Panc1 (cell line): ENCODE measurements at regions not wholly inside any gene's neighbourhood (a gene's known extent, or its start where the extent isn't known, plus 50 kb on each side); places are given as distances from the start of the nearest gene placed in this dataset.

Source experiments
- ATAC-seq: fragments of 200-7000 bp; cut with Tn5 transposase; 2 replicates; pipeline ENCODE4 v1.9.1; 2020; ENCODE audit warnings: mild to moderate bottlenecking, moderate library complexity
- BruUV-seq: library from RNA; stranded (reverse); fragments of 400-500 nt; replicated peaks from 2 replicates; lab custom pipeline; 2021; lab: Mats Ljungman, UMichigan
- CTCF ChIA-PET: fragments of 300-600 bp; sonication (Branson Sonifier 250); formaldehyde crosslinking; loops from one replicate; lab custom pipeline; 2022; ENCODE audit warnings: antibody characterized with exemption; lab: Charles Lee
- POLR2A ChIA-PET: fragments of 300-600 bp; sonication (Branson Sonifier 250); formaldehyde crosslinking; loops from one replicate; lab custom pipeline; 2022; ENCODE audit warnings: antibody characterized with exemption; lab: Charles Lee
- DNase-seq: peaks from one replicate; pipeline ENCODE4 v3.0.0-alpha.2; 2010; ENCODE audit warnings: low read depth, low spot score
- H3K27ac ChIP-seq: 2 replicates; pipeline ENCODE4 v1.5.1; 2011; ENCODE audit warnings: mild to moderate bottlenecking, low read length, inconsistent platforms
- H3K27me3 ChIP-seq: fragments of 200-500 bp; sonication (Bioruptor generic); 2 replicates; pipeline ENCODE4 v1.6.0; 2014; ENCODE audit warnings: low read length, inconsistent platforms; ENCODE audit not compliant: control insufficient read depth, insufficient read depth
- H3K36me3 ChIP-seq: fragments of 200-500 bp; sonication (Bioruptor generic); 2 replicates; pipeline ENCODE4 v1.5.1; 2014; ENCODE audit warnings: inconsistent platforms, mild to moderate bottlenecking, low read length, moderate library complexity; ENCODE audit not compliant: control insufficient read depth, insufficient read depth
- H3K4me1 ChIP-seq: 2 replicates; pipeline ENCODE4 v1.5.1; 2011; ENCODE audit warnings: inconsistent platforms, mild to moderate bottlenecking, low read length, moderate library complexity; ENCODE audit not compliant: control insufficient read depth, insufficient read depth
- H3K4me3 ChIP-seq, 2 experiments: 2 replicates each; pipeline ENCODE4 v1.5.1; 2011 to 2012; ENCODE audit warnings: low read depth in 2 of 2, low read length in 2 of 2, mild to moderate bottlenecking in 2 of 2, inconsistent platforms in 1 of 2, moderate library complexity in 1 of 2
- H3K9me3 ChIP-seq: fragments of 200-500 bp; sonication (Bioruptor generic); 2 replicates; pipeline ENCODE4 v1.5.1; 2014; ENCODE audit warnings: low read depth, mild to moderate bottlenecking, inconsistent platforms, low read length, moderate library complexity; ENCODE audit not compliant: control insufficient read depth, insufficient read depth
- CTCF ChIP-seq: fragments of 450-650 bp; IDR thresholded peaks from 2 replicates; pipeline ENCODE4 v1.5.1; 2017; ENCODE audit warnings: mild to moderate bottlenecking
- POLR2AphosphoS5 ChIP-seq: IDR thresholded peaks from 2 replicates; pipeline ENCODE4 v1.6.1; 2012; ENCODE audit warnings: mild to moderate bottlenecking, low read depth, low read length, moderate library complexity
- REST ChIP-seq, 2 experiments: IDR thresholded peaks; 2 replicates each; pipeline ENCODE4 v1.6.1; 2011 to 2012; ENCODE audit warnings: low read depth in 2 of 2, control low read depth in 1 of 2, low read length in 1 of 2, mild to moderate bottlenecking in 1 of 2, moderate library complexity in 1 of 2; ENCODE audit not compliant: insufficient read depth in 1 of 2
- SIN3A ChIP-seq: IDR thresholded peaks from 2 replicates; pipeline ENCODE4 v1.6.1; 2012; ENCODE audit warnings: low read depth, mild to moderate bottlenecking, low read length, moderate library complexity, borderline replicate concordance; ENCODE audit not compliant: insufficient read depth
- TCF7L2 ChIP-seq: IDR thresholded peaks from 2 replicates; pipeline ENCODE4 v1.6.1; 2011; ENCODE audit warnings: mild to moderate bottlenecking, low read depth, low read length, inconsistent platforms
- in situ Hi-C: cut with HindIII; loops from 2 replicates; pipeline ENCODE4 v1.10.0; 2016; ENCODE audit warnings: low sequenced_read_pairs, low pct_unique_long_range_greater_than_20kb
- intact Hi-C: fragments of 100-400 bp; cut with micrococcal nuclease; formaldehyde crosslinking; loops from one replicate; pipeline ENCODE4 v1.10.0; 2022; ENCODE audit not compliant: unreplicated experiment

GRCh38 chr6:74715355-74716085 is 490.3 kb downstream of the COL12A1 start:
- Histone ChIP-seq H3K27ac (no peak overlapping the region), H3K27me3 (no peaks in the 10 kb centered on the region), H3K36me3 (no peaks in the 10 kb centered on the region), H3K4me1 (no peaks in the 10 kb centered on the region), H3K9me3 (no peaks in the 10 kb centered on the region), H3K4me3 (no peak overlapping the region)
- DNase-seq (no peak), ATAC-seq (no peak)
- in situ Hi-C loops, result no loop called here
- no peak for TF ChIP-seq SIN3A
- TF ChIP-seq REST (IDR thresholded peaks at IDR 0.05; ENCODE audit: insufficient read depth in 1 of 2, low read depth in 2 of 2, low read length in 1 of 2), result no peak
- TF ChIP-seq CTCF, result no peak
- TF ChIP-seq POLR2AphosphoS5, result no peak
- TF ChIP-seq TCF7L2, result no peak
- ChIA-PET CTCF (no interaction called here), POLR2A (no interaction called here)
- intact Hi-C loops, result no loop called here
- no TSS peak for BruUV-seq

GRCh38 chr6:74713941-74714340 is 491.9 kb downstream of the COL12A1 start:
- POLR2A ChIA-PET, result no interaction called here
- BruUV-seq, result no TSS peak
- H3K27ac ChIP-seq, result no peak overlapping the region
- no peak overlapping the region for H3K4me3 ChIP-seq
- in situ Hi-C loops (no loop called here), intact Hi-C loops (no loop called here)
- no peaks in the 10 kb centered on the region for H3K4me1 ChIP-seq
- no peaks in the 10 kb centered on the region for H3K36me3 ChIP-seq
- TF ChIP-seq SIN3A, result no peak
- TF ChIP-seq CTCF, result no peak
- no peak for TF ChIP-seq POLR2AphosphoS5
- TF ChIP-seq TCF7L2, result no peak
- TF ChIP-seq REST (IDR thresholded peaks at IDR 0.05; ENCODE audit: insufficient read depth in 1 of 2, low read depth in 2 of 2, low read length in 1 of 2), result no peak
- H3K27me3 ChIP-seq, result no peaks in the 10 kb centered on the region
- no peak for DNase-seq
- H3K9me3 ChIP-seq, result no peaks in the 10 kb centered on the region
- CTCF ChIA-PET, result interaction anchor here (0.7 kb wide), 1 partner anchor 886 kb away, joined by 5 read pairs; no protein-coding TSS in a partner anchor
- ATAC-seq, result no peak
